Activated T-cell treated with anti-CD3 and anti-CD28 coated beads, Interleukin-2, amount 50 U/mL, for 72 hours (primary cell): ENCODE measurements at regions not wholly inside any gene's neighbourhood (a gene's known extent, or its start where the extent isn't known, plus 50 kb on each side); places are given as distances from the start of the nearest gene placed in this dataset.

Experiments
- ATAC-seq, 2 donors: fragments of 150-1000 bp; cut with Tn5 transposase; replicated peaks in 1 of 2; 2 replicates each; pipeline ENCODE4 v1.10.0; 2021; ENCODE audit warnings: moderate library complexity in 2 of 2, mild to moderate bottlenecking in 1 of 2
- DNase-seq, 2 donors: peaks; one replicate each; pipeline ENCODE4 v3.0.0; 2021 to 2022; ENCODE audit warnings: mixed read lengths in 1 of 2
- H3K27ac Mint-ChIP-seq: one replicate; pipeline ENCODE4 v1.8.0; 2022; ENCODE audit warnings: mild to moderate bottlenecking, moderate library complexity, mixed read lengths
- H3K27me3 Mint-ChIP-seq: one replicate; pipeline ENCODE4 v1.8.0; 2022; ENCODE audit warnings: low read depth, mixed read lengths
- H3K36me3 Mint-ChIP-seq, 2 donors: one replicate each; pipeline ENCODE4 v1.8.0; 2022; ENCODE audit warnings: mixed read lengths in 2 of 2, mild to moderate bottlenecking in 1 of 2; ENCODE audit not compliant: insufficient read depth in 2 of 2
- H3K4me1 Mint-ChIP-seq: one replicate; pipeline ENCODE4 v1.8.0; 2022; ENCODE audit warnings: low read depth, mixed read lengths
- H3K4me3 Mint-ChIP-seq, 2 donors: one replicate each; pipeline ENCODE4 v1.8.0; 2022; ENCODE audit warnings: mild to moderate bottlenecking in 2 of 2, mixed read lengths in 2 of 2, moderate library complexity in 2 of 2
- H3K9me3 Mint-ChIP-seq, 2 donors: one replicate each; pipeline ENCODE4 v1.8.0; 2022; ENCODE audit warnings: mixed read lengths in 2 of 2

DNA sequence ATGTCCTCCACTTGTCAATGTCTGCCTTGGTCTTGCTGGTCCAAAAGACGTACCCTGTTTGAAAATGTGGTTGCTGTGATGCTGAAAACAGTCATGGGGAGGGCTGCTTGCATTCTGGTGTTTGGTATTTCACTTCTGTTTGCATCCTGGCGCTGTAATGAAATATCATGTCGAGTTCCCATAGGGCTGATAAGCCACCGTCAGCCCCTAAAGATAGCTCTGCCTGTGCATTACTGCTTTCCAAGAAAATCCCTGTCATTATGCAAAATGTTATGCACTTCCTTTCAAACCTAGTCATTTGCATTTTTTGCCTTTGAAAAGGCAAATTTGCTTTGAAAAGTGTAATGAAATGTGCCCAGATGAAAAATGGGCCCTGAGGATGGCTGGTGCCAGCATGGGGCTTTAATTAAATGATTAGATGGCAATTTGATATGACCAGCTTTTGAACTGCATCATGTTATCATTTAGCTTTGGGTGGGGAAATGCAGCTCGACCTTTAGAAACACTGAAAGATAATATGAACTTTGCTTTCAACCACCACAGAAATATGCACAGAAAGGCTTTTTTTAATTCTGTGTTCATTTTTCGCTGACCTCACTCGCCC, 374.4 kb upstream of the SGCD start:
- Mint-ChIP-seq H3K4me3 (no peak overlapping the region), H3K27ac (no peak overlapping the region), H3K27me3 (peaks cover 20% of the 10 kb centered on the region), H3K9me3 (peaks cover 0 to 2% of the 10 kb centered on the region in 2 donors), H3K36me3 (no peaks in the 10 kb centered on the region), H3K4me1 (peaks cover 4% of the 10 kb centered on the region)
- no peak for DNase-seq
- no peak for ATAC-seq

DNA sequence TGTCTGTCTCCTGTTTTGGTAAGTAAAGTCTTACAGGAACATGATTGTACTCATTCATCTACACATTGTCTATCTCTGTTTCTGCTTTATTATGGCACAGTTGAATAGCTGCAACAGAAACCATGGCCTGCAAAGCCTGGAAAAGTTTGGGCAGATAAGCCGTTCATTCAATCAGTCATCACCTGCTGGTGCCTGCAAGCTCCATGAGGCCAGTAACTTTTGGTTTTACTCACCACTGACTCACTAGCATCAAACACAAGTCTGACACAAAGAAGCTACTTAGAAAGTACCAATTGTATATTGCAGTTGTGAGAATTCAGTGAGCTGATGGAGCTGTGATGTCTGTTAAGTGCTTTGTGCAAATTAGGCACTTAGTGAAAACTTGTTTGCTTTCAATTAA, 373.6 kb upstream of the SGCD start:
- ATAC-seq = peak; percentile 85 to 88

DNA sequence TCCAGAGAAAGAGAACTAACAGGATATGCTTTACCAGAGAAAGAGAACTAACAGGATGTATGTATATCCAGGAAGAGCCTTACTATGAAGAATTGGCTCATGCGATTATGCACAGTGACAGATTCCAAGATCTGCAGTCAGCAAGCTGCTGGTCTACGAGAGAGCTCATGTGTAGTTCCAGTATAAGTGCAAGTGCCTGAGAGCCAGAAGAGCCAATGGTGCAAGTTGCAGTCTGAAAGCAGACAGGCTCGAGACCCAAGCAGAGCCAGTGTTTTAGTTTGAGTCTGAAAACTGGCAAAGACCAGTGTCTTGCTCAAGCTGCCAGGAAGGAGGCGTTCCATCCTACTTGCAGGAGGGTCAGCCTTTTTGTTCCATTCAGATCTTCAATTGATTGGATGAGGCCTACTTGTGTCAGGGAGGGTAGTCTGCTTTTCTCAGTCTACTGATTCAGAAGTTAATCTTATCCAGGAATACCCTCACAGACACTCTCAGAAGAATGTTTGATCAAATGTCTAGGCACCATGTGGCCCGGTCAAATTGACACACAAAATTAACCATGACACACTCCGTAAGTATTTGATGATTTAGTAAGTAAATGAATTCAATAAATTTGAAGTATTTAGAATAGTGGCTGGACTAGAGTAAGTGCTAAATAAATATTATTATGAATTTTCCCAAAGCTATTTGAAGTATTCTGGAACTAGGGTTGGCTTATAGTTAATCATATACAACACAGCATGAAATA, 372.1 kb upstream of the SGCD start:
- Mint-ChIP-seq H3K4me3 (no peak overlapping the region), H3K9me3 (peaks cover 0 to 2% of the 10 kb centered on the region in 2 donors), H3K27me3 (peaks cover 13% of the 10 kb centered on the region), H3K4me1 (peaks cover 4% of the 10 kb centered on the region), H3K36me3 (no peaks in the 10 kb centered on the region), H3K27ac (no peak overlapping the region)
- ATAC-seq (no peak), DNase-seq (no peak)

More for the DNA sequence above, 373.6 kb upstream of the SGCD start:
- DNase-seq = peak; percentile 3 to 21
- no peak overlapping the region for H3K4me3 Mint-ChIP-seq
- H3K36me3 Mint-ChIP-seq = no peaks in the 10 kb centered on the region
- H3K4me1 Mint-ChIP-seq = peaks cover 4% of the 10 kb centered on the region
- peaks cover 0 to 2% of the 10 kb centered on the region in 2 donors for H3K9me3 Mint-ChIP-seq
- H3K27me3 Mint-ChIP-seq = peaks cover 20% of the 10 kb centered on the region
- no peak overlapping the region for H3K27ac Mint-ChIP-seq

DNA sequence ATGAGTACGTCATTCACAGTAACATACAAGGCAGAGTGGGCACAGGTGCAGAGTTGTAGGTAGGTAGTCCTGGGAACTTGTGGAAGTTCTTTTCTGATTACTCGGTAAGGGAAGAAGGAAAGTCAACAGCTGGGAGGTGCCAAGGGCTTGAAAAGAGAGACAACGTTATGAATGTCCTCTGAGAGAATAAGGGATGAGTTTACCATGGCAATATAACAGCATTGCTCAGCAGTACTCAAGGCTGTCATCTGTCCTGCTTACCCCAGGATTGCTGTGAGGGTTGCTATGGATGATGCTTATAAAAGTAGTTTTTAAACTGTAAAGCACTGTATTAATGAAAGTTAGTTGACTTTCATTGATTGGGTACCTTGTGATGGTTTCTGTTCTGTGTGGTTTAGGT, 369.1 kb upstream of the SGCD start:
- Mint-ChIP-seq H3K36me3 (no peaks in the 10 kb centered on the region), H3K9me3 (peaks cover 1 to 2% of the 10 kb centered on the region in 2 donors), H3K27me3 (peaks cover 10% of the 10 kb centered on the region), H3K4me1 (peaks cover 4% of the 10 kb centered on the region), H3K27ac (no peak overlapping the region), H3K4me3 (no peak overlapping the region)
- DNase-seq (no peak), ATAC-seq (no peak)

DNA sequence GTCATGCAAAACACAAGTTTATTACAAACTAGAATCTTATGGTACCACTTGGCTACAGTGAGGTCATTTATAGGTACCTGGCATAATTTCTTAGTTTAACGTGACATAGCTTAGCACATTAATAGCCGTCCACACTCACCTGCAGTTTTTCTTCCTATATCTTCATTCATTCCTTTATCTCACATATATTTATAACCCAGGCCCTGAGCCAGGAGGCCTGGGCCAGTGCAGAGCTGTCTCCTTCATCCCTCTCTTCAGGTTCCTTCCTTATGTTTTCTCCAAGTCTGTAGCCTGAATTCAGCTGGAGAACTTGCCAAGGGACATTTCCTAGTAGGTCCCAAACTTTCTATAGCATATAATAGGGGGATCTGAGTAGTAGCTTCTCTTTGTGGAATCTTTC, 367.9 kb upstream of the SGCD start:
- Mint-ChIP-seq H3K4me3 (no peak overlapping the region), H3K36me3 (no peaks in the 10 kb centered on the region), H3K27ac (no peak overlapping the region), H3K27me3 (peaks cover 6% of the 10 kb centered on the region), H3K9me3 (peaks cover 1 to 2% of the 10 kb centered on the region in 2 donors), H3K4me1 (no peaks in the 10 kb centered on the region)
- DNase-seq = no peak
- no peak for ATAC-seq

DNA sequence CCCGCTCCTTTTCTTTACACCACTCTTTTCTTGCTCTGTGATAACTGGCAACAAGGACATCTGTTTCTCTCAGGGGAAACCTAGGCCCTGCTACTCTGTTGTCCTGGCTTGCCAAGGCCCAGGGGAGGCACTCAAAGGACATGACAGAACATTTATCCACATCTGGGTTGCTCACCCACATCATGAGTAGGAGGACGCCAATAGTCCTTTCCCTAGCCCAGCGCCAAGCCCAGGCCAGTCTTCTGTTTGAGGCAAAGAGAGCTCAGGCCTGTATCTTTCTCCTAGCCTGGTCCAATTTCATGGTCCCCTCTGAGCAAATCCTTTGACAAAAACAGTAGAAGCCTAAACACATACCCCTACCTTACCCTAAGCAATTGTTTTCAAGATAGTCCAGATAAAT, 366.8 kb upstream of the SGCD start:
- no peak for ATAC-seq
- H3K9me3 Mint-ChIP-seq = peaks cover 1 to 2% of the 10 kb centered on the region in 2 donors
- no peaks in the 10 kb centered on the region for H3K4me1 Mint-ChIP-seq
- no peaks in the 10 kb centered on the region for H3K36me3 Mint-ChIP-seq
- no peak for DNase-seq
- peaks cover 6% of the 10 kb centered on the region for H3K27me3 Mint-ChIP-seq
- no peak overlapping the region for H3K4me3 Mint-ChIP-seq
- H3K27ac Mint-ChIP-seq = no peak overlapping the region

DNA sequence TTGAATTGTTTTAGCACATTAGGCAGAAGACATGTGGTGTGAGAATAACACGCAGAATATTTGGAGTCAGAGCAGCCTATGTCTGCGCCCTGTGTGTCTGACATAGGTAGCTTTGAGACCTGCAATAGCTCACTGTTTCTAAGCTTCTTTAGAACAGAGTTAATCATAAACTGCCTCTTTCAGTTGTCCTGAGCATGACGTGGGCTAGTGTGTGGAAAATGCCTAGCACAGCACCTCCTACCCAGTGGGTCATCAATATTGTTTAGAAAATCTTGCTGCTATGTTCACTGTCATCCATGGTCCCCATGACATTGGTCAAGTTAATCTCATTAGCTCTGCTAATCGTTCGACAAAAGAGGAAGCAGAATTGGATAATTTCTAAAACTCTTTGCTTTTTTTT, 357.4 kb upstream of the SGCD start:
- H3K4me3 Mint-ChIP-seq = no peak overlapping the region
- H3K27ac Mint-ChIP-seq = no peak overlapping the region
- no peak for DNase-seq
- H3K27me3 Mint-ChIP-seq = peaks cover 6% of the 10 kb centered on the region
- peaks cover 4 to 9% of the 10 kb centered on the region in 2 donors for H3K9me3 Mint-ChIP-seq
- H3K4me1 Mint-ChIP-seq = no peaks in the 10 kb centered on the region
- ATAC-seq = no peak
- H3K36me3 Mint-ChIP-seq = peaks cover 0 to 2% of the 10 kb centered on the region in 2 donors

DNA sequence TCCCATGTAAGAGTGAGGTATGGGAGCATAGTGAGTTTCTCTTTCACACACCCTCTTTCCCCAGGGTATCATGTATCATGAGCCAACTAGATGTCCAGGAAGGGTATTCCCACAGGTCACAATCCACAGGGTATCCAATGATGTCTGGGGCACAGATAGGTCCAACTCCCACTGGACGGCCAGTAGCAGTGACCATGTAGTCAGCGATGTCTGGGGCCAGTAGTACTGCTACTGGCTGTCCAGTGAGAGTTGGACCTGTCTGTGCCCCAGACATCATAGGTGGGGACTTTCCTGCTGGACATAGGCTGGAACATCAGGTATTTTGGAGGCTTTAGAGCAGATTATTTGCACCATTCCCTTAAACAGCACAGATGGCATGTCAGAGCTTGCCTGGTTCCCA, 352.6 kb upstream of the SGCD start:
- H3K27me3 Mint-ChIP-seq = peaks cover 20% of the 10 kb centered on the region

DNA sequence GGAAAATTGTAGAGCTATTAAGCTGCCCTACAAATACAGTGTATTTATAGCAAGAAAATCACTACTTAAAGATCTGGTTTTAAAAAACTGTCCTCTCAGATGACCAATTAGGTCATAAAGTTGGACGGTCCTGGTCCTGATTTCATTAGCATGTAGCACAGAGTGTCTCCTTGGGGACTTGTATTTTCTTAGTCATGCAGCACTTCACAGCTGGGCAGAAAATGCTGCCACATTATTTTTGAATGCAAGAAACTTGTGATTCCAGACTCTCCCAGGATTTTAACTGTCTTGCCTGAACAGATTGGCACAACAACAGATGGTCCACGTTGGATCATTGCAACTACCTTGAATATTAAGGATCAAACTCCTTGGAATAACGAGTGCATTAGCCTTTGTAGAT, 348.1 kb upstream of the SGCD start:
- peaks cover 14% of the 10 kb centered on the region for H3K27me3 Mint-ChIP-seq
- no peaks in the 10 kb centered on the region for H3K9me3 Mint-ChIP-seq
- DNase-seq (no peak), ATAC-seq (no peak)
- no peak overlapping the region for H3K4me3 Mint-ChIP-seq
- H3K4me1 Mint-ChIP-seq = no peaks in the 10 kb centered on the region
- no peaks in the 10 kb centered on the region for H3K36me3 Mint-ChIP-seq
- no peak overlapping the region for H3K27ac Mint-ChIP-seq

More for the DNA sequence above, 352.6 kb upstream of the SGCD start:
- no peak for DNase-seq
- Mint-ChIP-seq H3K4me1 (no peaks in the 10 kb centered on the region), H3K27ac (no peak overlapping the region), H3K36me3 (no peaks in the 10 kb centered on the region), H3K4me3 (no peak overlapping the region), H3K9me3 (no peaks in the 10 kb centered on the region)
- ATAC-seq = no peak

DNA sequence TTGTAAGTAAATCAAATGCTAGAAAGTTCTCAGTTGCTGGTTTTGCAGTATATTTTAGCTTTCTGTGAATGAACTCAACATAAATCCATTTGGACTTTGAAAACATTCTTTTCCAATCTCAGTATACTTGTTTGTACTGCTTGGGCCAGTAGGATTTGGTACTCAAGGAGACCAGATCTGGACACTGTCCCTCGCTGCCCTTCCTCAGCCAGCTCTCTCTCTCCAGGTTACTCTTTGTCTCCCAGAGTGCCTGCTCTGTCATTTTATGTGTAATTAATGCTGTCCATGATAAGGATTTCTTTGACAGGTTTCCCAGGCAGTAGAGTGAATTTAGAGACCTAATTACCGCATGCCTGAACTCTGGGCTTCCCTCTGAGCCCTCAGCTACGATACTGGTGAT, 344.6 kb upstream of the SGCD start:
- Mint-ChIP-seq H3K4me1 (no peaks in the 10 kb centered on the region), H3K9me3 (no peaks in the 10 kb centered on the region), H3K36me3 (no peaks in the 10 kb centered on the region), H3K27me3 (peaks cover under 1% of the 10 kb centered on the region), H3K4me3 (no peak overlapping the region), H3K27ac (no peak overlapping the region)
- no peak for DNase-seq
- ATAC-seq = no peak

DNA sequence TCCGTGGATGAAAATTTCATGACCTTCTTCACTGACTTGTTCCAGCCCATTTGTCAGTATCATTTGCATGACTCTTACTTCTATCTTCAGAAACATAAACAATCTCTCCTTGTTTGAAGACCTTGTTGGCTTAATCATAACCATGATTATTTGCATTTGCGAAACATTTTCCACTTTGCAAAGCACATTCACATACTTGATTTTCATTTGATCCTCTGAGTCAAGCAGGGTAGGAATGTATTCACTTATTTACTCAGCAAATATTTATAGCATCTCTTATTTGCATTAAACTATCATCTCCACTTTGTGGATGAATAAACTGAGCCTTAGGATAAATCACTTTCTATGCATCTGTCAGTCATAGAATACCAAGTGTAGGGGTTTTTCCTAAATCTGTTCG, 343.0 kb upstream of the SGCD start:
- DNase-seq = no peak
- Mint-ChIP-seq H3K4me3 (no peak overlapping the region), H3K4me1 (no peaks in the 10 kb centered on the region), H3K27ac (no peak overlapping the region), H3K9me3 (no peaks in the 10 kb centered on the region), H3K27me3 (no peaks in the 10 kb centered on the region), H3K36me3 (no peaks in the 10 kb centered on the region)
- no peak for ATAC-seq

DNA sequence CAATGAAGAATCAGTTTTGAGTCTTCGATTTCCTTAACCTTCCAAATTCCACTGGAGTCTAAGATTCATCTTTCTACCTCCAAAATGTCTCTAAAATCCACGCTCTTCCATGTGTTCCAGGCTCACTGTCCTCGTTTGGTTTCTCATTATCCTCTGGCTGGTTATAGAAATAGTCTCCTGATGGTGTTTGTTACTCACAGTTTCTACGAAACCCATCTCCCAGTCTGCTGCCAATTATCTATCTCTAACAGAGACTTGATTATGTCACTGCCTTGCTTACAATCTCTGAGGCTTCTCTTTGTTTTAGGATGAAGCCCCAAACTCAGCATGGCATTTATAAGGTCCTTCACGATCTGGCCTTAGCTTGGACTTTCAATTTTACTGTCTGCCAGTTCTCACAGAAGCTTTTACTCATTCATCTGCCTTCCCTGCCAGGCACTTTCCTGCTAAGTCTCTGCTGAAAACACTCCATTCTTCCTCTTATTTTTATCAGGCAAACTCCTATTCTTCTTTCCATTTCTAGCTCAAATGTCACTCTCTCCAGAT, 339.6 kb upstream of the SGCD start:
- ATAC-seq (no peak), DNase-seq (no peak)
- Mint-ChIP-seq H3K4me3 (no peak overlapping the region), H3K4me1 (no peaks in the 10 kb centered on the region), H3K36me3 (no peaks in the 10 kb centered on the region), H3K27ac (no peak overlapping the region), H3K9me3 (no peaks in the 10 kb centered on the region), H3K27me3 (peaks cover 8% of the 10 kb centered on the region)

DNA sequence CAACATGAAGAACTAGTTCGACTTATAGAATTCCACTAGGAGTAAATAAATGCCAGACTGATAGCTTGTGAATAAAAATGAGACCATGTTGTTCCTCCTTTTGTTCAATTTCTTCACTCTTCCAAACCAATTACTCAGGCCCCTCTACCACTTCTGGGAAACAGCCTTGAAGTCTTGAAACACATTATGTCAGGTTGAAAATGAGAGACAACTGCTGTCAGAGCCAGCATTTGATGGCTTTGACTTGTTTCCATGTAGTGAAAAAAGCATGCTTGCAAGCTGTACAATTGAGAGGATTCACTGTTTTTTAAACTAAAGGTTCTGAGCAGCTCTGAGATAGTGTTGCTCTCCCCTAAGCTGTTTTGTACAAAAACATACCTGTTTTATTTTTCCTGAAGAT, 337.1 kb upstream of the SGCD start:
- Mint-ChIP-seq H3K4me3 (no peak overlapping the region), H3K9me3 (no peaks in the 10 kb centered on the region), H3K27me3 (peaks cover 8% of the 10 kb centered on the region), H3K36me3 (no peaks in the 10 kb centered on the region), H3K4me1 (no peaks in the 10 kb centered on the region), H3K27ac (no peak overlapping the region)
- DNase-seq (no peak), ATAC-seq (no peak)

DNA sequence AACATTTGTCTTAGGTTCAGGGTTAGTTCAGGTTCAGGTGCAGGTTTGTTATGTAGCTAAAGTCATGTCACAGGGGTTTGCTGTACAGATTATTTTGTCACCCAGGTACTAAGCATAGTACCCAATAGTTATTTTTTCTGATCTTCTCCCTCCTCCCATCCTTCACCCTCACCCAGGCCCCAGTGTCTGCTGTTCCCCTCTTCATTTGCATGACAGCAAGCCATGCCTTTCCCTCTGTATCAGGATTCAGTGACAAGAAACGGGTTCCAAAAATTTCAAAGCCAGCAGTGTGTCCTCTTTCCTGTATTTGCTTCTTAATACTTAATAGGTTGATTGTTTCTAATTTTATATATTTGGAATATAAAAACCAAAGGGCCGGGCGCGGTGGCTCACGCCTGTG, 330.8 kb upstream of the SGCD start:
- H3K4me1 Mint-ChIP-seq = no peaks in the 10 kb centered on the region
- H3K4me3 Mint-ChIP-seq = no peak overlapping the region
- H3K27me3 Mint-ChIP-seq = peaks cover 8% of the 10 kb centered on the region
- ATAC-seq = no peak
- no peaks in the 10 kb centered on the region for H3K9me3 Mint-ChIP-seq
- no peaks in the 10 kb centered on the region for H3K36me3 Mint-ChIP-seq
- no peak overlapping the region for H3K27ac Mint-ChIP-seq
- DNase-seq = no peak
